HG03135 (cell line): ENCODE measurements at regions not wholly inside any gene's neighbourhood (a gene's known extent, or its start where the extent isn't known, plus 50 kb on each side); places are given as distances from the start of the nearest gene placed in this dataset.

Source experiments
- ATAC-seq: cut with Tn5 transposase; IDR thresholded peaks from one replicate; pipeline ENCODE4 v1.9.1; 2021; ENCODE audit warnings: mild to moderate bottlenecking, moderate library complexity; ENCODE audit not compliant: unreplicated experiment

DNA sequence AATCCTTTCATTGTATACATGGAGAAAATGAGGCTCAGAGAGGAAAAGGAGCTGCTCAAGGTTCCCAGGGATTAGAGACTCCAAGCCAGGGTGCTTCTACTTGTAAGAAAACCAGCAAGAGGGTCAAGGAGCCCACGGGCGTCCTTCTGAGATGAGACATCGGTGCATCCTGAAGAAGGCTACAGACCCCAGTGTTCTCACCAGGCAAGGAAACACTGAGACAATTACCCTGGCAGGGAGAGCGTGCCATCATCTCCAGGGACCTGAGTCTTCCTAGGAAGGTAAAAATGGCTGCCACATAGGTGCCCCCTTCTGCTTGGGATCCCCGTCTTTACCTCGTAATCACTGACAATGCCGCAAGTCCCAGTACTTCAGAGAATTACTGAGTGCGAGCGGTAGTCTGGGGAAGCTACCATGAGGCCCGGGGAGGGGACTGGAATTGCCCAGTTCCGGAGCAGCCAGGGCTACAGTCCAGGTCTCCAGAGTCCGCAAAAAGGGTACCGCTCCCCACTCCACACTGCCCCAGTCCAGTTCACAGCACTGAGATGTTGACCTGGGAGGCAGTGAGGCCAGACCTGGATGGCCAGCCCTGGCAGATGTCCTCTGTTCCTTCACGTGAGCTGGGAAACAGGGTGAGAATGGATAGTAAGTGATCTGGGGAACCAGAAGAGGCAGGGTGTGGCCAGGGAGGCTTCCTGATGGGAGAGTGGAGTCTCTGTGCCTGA is 164.7 kb upstream of the SMAD3 start:
- ATAC-seq = no peak

DNA sequence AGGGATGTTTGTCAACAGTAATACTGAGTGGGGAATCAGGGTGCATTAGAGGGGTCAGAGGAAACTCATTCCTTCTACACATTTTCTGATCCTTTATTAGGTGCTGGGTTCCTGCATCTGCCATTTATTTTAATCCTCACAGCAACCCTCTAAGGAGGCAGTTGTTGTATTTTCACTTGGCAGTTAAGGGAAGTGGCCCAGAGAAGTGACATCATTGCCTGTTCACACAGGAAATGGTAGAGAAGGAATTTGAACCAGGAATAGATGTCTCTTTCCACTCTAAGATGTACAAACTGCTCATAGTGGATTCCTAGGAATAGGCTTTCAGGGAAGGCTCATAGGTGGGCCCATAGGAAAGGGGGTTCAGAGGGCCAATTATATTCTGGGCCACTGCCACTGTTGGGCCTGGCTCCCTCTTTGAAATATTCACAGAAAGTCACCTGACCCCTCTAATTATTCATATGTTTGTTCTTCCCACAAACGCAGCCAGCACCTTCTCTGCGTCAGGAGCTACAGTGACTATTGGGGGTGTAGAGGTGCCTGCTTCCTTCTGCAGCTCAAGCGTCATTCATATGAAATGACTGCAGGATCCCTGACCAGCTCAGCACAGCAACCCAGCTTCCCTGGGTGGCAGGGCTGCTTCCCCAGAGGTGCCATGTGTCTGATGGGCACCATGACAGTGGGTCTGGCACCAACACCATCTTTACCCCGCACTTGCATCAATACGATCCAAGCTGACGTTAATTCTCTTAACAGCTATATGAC is 163.9 kb upstream of the SMAD3 start:
- no peak for ATAC-seq

DNA sequence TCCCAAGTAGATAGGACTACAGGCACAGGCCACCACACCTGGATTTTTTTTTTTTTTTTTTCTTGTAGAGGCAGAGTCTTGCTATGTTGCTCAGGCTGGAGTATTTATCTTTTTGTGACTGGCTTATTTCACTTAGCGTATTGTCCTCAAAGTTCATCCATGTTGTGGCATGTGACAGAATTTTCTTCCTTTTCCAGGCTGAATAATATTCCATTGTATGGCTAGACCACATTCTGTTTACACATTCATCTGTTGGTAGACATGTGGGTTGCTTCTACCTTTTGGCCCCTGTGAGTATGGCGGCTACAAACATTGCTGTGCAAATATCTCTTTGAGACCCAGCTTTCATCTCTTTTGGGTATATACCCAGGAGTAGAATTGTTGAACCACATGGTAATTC is 160.2 kb upstream of the SMAD3 start:
- no peak for ATAC-seq

DNA sequence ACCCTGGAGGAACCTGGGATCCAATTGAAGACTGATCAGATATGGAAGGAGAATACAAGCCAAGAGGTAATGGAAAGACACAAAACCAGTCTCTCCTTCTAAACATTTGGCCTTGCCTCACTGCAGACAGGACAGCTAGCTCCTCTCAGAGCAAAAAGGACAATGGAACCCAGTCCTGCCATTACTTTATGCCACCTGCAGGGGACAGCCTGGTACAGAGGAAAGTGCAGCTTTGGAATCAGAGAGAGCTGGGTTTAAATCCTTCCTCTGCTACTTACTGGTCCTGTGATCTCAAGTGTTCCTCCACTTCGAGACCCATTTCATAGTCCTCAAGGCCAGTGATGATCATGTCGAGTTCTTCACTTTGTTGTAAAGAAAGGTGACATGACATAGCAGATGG is 159.4 kb upstream of the SMAD3 start:
- ATAC-seq = no peak

DNA sequence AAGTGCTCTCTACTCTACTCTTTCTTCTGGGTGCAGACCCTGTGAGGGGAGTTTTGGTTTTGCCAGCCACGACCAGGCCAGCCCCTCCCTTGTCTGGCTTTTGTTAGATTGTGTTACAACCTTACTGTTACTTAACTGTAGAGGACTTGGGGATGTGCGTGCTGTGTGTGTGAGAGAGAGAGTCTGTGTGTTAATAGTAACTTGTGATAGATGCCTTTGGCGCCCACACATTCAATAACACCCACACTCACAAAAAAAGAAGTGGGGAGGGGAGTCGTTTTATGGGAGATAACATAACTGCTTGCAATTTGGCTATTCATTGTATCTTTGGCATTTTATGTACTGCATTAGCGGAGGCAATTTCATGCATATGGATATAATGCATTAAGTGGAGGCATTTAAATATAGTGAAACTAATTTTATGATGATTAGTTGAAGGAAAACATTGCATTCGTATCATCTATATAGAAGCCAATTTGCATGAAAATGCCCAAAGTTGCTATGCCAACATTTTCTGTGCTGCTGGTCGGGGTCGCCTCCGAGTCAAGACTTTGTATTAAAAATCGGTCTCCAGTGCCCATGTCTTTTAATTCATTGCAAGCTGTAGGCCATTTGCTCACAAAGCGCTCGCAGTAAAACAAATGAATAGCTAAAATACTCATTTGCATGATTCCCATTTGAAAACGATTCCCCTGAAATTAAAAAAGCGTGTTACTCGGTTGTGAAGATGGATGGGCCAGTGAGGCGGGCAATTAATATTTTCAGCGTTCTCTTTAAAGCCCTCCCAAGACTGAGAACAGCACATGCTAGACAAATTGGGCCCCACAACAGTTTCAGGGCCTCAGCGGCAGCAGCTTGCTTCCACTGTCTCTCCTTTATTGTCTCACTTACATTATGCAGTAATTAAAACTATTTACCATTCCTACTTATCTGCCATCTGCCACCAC is 158.5 kb upstream of the SMAD3 start:
- no peak for ATAC-seq

DNA sequence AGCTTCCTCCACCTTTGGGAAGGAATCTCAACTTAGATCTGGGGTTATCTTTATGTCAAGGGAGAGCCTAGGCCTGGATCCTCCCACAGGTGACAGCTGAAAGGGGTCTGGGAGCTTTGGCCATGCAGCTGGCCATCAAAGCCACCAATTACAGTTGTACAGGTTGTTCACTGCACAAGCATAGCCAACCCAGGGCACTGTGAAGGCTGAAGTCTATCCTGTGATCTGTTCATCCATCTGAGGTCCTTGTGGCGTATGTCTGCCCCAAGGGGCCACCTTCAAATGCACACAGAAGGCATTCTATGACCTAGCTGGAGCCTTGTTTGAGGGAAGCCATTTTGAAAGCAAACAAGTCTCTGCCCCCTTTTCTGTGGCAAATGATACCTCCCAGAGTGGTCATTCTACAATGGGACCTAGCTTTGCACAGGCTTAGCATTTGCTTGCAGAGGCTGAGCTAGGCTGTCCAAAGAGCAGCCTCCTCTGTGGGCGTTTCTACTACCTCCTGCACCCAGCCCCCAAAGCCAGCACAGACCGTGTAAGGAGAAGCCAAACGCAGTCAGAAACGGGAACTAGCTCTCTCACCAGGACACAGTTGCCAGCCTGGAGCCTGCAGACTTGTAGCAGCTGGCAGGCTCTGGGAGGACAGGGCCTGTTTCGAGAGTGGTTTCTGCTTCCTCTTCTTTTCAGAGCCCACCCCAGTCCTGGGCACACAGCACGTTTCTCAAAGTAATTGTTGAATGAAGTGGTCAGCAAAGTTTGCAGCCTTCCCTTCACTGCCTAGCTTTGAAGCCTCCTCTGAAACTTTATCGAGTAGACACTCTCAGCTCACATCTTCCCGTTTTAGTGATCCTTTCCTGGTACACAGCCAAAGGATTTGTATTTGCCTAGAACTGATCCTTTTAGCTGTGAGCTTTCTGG is 157.3 kb upstream of the SMAD3 start:
- no peak for ATAC-seq

DNA sequence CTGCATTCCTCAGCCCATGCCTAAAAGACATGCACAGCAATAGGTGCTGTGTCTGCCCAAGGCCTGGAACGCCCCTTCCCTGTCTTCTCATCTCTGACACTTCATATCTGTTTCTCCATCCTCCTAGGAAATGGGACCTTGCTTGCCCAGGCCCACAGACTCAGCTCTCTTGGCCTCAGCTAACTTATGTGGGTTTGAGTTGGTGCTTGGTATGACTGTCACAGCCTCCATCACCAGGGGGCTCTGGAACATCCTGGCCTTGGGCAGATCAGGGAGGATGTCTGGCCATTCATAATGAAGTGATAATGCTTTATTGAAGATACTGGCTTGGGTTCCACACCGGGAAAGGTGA is 156.7 kb upstream of the SMAD3 start:
- ATAC-seq = no peak

DNA sequence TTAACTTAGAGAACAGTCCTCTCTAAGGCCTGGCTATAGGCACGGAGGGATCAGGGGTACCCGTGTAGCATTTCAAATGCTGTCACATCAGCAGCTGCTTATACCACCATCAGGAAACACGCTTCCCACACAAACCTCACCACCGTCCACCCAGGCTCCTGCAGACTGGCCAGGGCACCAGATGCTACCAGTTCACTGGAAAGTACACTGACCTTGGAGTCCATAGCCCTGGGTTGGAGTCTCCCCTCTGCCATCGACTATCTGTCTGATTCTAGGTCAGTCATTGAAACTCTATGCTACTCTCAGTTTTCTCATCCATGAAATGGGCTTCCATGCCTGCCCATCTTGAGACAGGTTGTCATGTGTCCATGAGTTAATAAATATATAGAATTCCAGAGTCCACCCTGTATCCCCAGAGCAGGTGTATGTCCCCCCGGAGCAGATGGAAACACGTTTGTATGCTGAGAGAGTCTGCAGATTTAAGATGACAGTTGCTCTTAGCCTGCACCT is 156.0 kb upstream of the SMAD3 start:
- ATAC-seq = no peak

DNA sequence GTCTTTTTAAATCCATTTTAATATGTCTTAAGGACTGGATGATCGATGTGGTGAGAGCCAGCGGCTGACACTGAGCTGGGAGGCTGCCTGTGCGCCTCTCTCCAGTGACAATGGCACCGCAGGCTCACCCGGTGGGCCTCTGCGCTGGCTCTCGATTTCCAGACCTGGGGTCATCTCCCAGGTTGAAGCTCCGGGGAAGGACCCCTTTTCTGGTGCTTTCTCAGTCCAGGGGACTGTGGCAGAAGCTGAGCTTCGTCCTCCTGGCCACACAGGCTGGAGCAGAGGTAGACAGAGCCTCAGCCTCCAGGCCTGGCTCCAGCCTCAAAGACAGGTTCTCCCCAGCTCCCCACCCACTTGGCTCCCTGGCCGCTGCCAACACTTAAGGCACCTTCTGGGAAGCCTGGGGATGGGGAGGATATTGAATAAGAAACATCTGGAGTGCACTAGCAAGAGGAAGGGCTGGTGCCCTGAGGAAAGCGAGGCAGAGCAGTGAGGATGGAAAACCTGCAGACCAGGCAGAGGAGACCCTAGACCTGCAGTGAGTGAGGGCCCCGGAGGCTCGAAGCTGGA is 154.2 kb upstream of the SMAD3 start:
- ATAC-seq = no peak

DNA sequence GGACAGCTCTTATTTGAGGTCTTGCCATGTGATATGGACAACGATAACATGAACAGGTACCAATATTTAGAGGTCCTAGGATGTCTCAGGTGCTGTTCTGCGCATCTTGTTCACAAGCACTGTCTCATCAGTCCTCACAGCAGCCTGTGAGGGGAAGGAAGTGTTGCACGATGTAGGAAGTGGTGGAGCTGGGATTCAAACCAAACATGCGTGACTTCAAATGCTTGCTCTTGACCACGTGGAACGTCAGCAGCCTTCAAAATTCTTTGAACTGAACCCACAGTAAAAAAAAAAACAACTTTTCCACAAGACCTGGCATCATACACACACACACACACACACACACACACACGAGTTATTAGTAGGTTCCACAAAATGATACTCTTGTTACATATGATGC is 153.4 kb upstream of the SMAD3 start:
- ATAC-seq = no peak

DNA sequence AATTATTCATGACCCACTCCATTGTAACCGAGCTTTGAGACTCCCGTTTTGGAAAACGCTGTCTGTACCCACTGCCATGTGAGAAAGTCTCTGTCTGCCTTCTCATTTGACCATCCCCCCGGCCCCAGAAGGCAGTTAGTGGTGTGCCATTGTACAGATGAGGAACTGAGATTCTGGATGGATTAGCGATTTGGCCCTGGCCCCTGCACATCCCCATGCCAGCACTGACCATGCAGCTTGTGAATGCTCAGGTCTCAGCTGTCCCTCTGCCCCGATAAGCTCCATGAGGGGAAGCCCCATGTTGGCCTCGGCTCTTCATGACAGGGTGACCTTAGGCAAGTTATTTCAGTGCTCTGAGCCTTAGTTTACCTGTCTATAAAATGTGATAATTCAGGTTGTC is 153.0 kb upstream of the SMAD3 start:
- ATAC-seq = no peak

DNA sequence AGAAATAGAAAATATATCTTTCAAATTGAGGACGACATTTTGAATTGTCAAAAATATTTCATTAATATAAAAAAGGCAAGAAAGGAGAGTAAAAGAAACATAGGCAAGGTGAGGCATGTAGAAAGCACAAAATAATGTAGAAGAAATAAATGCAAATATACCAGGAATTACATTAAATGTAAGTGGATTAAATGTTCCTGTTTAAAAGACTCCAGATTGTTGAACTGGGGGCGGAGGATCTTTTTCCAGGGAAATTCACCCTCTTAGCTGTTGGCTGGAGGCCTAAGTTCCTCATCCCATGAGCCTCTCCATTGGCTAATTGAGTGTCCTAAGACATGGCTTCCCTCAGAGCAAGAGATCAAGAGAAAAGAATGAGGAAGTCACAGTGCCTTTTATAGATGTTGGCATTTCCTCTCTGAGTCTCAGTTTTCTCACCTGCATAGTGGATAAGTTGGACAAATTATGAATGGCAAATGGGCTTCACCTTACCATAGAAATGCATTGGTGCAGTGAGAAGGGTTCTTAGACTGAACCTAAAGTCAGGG is 147.4 kb upstream of the SMAD3 start:
- ATAC-seq = no peak

DNA sequence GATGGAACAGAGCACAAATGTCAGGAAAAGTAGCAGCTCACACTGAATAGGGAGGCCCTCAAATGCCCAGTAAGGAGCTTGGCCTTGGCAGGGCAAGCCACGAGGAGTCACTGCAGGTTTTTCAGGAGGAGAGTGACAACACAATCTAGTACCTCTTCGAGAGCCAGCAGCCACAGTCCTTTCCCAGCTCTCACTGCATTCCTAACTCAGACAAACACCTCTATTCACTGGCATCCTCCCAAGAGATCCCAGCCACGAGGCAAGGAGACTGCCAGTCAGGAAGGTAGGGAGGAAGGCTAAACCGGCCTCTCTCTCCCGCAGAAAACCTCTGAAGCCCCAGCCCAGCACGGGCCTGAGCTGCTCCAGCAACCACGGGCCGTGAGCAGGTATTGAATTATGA is 146.0 kb upstream of the SMAD3 start:
- no peak for ATAC-seq

DNA sequence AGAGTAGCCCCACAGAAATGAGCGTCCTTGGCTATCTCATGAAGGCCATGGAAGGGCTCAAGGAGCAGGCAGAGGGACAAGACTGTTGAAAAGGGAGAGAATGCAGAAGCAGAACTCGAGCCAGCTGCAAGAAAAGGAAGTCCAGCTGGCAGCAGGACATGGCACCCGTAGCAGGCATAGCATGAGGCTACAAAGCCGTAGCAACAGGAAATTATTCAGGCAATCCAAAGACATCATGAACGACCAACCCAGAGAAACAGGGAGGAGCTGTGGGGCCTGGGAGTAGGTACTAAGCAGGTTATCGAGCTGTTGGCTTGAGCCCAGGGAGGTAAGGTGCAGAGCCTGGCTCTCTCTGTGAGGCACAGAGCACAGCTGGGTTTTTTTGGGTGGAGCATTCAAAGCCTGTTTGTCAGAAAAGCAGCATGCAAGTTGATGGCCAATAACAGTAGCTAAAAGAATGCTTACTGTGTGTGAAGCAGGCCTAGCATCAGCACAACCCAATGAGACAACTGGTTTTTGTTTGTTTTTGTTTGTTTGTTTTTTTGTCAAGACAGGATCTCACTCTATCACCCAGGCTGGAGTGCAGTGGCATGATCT is 144.0 kb upstream of the SMAD3 start:
- ATAC-seq = no peak

DNA sequence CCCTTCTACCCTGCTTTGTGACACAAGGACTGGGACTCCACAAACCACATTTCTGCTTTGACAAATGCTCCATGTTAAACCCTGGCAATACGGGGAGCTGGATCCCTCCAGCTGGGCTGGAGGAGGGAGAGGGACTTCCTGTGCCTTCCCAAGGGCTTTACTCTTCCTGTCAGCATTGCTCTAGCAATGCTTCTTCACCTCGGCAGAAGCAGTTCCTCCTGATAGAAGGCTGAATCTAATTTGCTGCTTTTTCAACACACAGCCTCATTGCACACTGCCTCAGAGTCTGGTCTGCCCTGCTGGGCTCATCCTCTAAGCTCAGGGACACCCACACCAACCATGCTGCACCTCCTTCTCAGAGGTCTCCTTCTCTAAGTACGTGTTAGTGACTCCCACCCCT is 142.8 kb upstream of the SMAD3 start:
- ATAC-seq = no peak

DNA sequence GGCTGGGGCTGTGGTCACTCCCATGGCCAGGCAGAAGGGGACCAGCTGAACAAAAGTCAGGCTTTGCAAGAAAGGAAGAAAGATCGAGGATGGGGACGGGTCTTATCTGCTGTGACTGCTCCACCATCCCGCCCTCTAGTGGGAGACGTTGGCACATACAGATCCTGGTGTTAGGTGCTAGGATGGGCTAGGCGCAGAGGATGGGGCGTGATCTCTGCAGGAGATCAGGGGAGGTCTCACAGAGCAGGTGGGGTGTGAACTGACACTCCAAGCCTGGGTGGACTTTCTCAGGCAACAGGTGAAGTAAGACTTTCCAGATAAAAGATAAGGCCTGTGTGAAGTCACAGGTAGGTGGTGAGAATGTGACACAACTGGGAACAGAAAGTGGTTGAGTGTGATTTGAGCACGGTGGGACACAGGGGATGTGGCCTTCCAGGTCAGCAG is 141.9 kb upstream of the SMAD3 start:
- ATAC-seq = no peak

DNA sequence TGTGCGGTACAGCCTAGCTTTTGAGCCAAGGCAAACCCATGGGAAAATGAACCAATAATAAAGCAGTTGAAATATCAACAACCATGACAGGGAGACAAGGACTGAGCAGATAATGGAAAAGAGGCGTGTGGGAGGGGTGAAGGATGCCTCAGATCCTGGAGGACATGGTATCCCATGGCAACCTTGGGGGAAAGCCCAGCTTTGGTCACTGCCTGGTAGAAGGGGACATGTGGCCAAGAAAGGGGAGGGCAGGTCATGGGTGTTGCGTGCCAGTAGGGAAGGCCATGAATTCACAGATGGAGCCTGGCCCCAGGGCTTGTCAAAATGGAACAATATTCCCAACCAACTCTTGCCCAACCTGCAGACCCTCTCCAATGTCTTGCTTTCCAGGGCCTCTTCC is 140.5 kb upstream of the SMAD3 start:
- ATAC-seq = no peak

DNA sequence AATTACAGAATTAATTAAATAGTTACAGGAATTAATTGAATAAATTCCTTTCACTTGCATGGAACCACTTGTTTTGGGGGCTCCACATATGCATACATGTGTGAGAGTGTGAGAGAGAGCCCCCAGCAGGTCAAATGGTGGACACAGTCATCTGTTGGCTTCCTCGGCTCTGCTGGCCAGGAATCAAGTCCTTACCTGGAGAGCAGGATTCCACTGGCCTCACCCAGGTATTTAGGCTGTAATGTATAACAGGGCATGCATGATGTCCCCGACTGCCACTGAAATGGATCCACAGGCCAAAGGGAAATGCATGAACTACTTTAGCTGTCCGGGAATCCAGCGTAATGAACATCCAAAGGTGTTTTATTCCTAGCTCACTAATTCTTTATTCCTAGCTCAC is 139.7 kb upstream of the SMAD3 start:
- no peak for ATAC-seq
